ENCODE measurements at regions not wholly inside any gene's neighbourhood (a gene's known extent, or its start where the extent isn't known, plus 50 kb on each side); places are given as distances from the start of the nearest gene placed in this dataset.

DNA sequence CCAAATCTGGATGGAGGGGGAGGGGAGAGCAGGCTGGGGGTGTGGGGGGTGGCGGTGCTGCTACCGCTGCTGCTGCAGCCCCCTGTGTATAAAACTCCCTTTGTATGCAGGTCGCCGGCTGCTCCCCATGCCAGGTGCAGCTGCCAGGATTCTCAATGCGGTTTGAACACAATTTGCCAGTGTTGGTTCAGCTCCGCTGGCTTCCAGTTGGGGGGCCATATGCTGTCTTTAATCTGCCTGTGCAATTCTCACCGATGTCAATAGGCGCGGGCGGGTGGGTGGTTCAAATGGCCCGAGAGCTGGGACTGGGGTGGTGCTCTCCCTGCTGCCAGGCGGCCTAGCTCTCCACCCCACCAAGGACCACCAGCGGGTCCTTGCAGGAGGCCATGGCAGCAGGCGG is 257.6 kb downstream of the BCOR start:
- TF ChIP-seq, protein P1, sequence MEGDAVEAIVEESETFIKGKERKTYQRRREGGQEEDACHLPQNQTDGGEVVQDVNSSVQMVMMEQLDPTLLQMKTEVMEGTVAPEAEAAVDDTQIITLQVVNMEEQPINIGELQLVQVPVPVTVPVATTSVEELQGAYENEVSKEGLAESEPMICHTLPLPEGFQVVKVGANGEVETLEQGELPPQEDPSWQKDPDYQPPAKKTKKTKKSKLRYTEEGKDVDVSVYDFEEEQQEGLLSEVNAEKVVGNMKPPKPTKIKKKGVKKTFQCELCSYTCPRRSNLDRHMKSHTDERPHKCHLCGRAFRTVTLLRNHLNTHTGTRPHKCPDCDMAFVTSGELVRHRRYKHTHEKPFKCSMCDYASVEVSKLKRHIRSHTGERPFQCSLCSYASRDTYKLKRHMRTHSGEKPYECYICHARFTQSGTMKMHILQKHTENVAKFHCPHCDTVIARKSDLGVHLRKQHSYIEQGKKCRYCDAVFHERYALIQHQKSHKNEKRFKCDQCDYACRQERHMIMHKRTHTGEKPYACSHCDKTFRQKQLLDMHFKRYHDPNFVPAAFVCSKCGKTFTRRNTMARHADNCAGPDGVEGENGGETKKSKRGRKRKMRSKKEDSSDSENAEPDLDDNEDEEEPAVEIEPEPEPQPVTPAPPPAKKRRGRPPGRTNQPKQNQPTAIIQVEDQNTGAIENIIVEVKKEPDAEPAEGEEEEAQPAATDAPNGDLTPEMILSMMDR (IDR thresholded peaks at IDR 0.05) = no peak
- TF ChIP-seq EP300 (IDR thresholded peaks at IDR 0.05) (no peak), POLR2A (IDR thresholded peaks at IDR 0.05) (no peak)
